ENCODE measurements at regions not wholly inside any gene's neighbourhood (a gene's known extent, or its start where the extent isn't known, plus 50 kb on each side); places are given as distances from the start of the nearest gene placed in this dataset.

- Histone ChIP-seq H3K27ac (ENCODE audit: low read depth, low read length) (no peak overlapping the region), H3K27me3 (ENCODE audit: low read length) (no peaks in the 10 kb centered on the region), H3K79me2 (ENCODE audit: insufficient read depth, low read length) (no peaks in the 10 kb centered on the region), H3K9ac (ENCODE audit: low read length) (no peak overlapping the region), H4K20me1 (ENCODE audit: low read depth, low read length) (no peaks in the 10 kb centered on the region), H3K4me2 (ENCODE audit: low read depth, low read length, poor library complexity, severe bottlenecking) (no peak overlapping the region), H3K36me3 (ENCODE audit: low read length) (no peaks in the 10 kb centered on the region), H3F3A (ENCODE audit: insufficient read depth) (no peaks in the 10 kb centered on the region), H2AFZ (ENCODE audit: low read depth, low read length, severe bottlenecking) (no peak overlapping the region), H3K9me2 (replicated peaks; ENCODE audit: insufficient read depth, low read length) (no peaks in the 10 kb centered on the region), H3K4me3 (ENCODE audit: insufficient read depth, low read length, poor library complexity, severe bottlenecking) (no peak overlapping the region), H3K9me3 (ENCODE audit: insufficient read depth, low read length) (no peaks in the 10 kb centered on the region)
- TF ChIP-seq EZH2phosphoT487 (conservative IDR thresholded peaks at IDR 0.05; ENCODE audit: low read length), result no peak
Observed at GRCh38 chr7:22052674-22053365, 107.1 kb upstream of the CDCA7L start.

GRCh38 chr7:22051886-22052673, 106.4 kb upstream of the CDCA7L start:
- no peak overlapping the region for H3K4me2 ChIP-seq (ENCODE audit: low read depth, low read length, poor library complexity, severe bottlenecking)
- H3F3A ChIP-seq (ENCODE audit: insufficient read depth), result no peaks in the 10 kb centered on the region
- no peak overlapping the region for H3K27ac ChIP-seq (ENCODE audit: low read depth, low read length)
- H3K27me3 ChIP-seq (ENCODE audit: low read length), result no peaks in the 10 kb centered on the region
- H3K9ac ChIP-seq (ENCODE audit: low read length), result no peak overlapping the region
- H4K20me1 ChIP-seq (ENCODE audit: low read depth, low read length), result no peaks in the 10 kb centered on the region
- no peaks in the 10 kb centered on the region for H3K9me3 ChIP-seq (ENCODE audit: insufficient read depth, low read length)
- no peak for TF ChIP-seq CTCF (IDR thresholded peaks at IDR 0.05; ENCODE audit: insufficient read depth, low read length, poor library complexity, severe bottlenecking)
- no peak for TF ChIP-seq EZH2phosphoT487 (conservative IDR thresholded peaks at IDR 0.05; ENCODE audit: low read length)
- no peak overlapping the region for H3K4me3 ChIP-seq (ENCODE audit: insufficient read depth, low read length, poor library complexity, severe bottlenecking)
- no peaks in the 10 kb centered on the region for H3K36me3 ChIP-seq (ENCODE audit: low read length)
- H3K9me2 ChIP-seq (replicated peaks; ENCODE audit: insufficient read depth, low read length), result no peaks in the 10 kb centered on the region
- H3K79me2 ChIP-seq (ENCODE audit: insufficient read depth, low read length), result no peaks in the 10 kb centered on the region
- H2AFZ ChIP-seq (ENCODE audit: low read depth, low read length, severe bottlenecking), result no peak overlapping the region

GRCh38 chr7:22049766-22050500, 104.2 kb upstream of the CDCA7L start:
- Histone ChIP-seq H3K27me3 (ENCODE audit: low read length) (no peaks in the 10 kb centered on the region), H3K27ac (ENCODE audit: low read depth, low read length) (no peak overlapping the region), H3K9me2 (replicated peaks; ENCODE audit: insufficient read depth, low read length) (no peaks in the 10 kb centered on the region), H3K4me2 (ENCODE audit: low read depth, low read length, poor library complexity, severe bottlenecking) (no peak overlapping the region), H3K4me3 (ENCODE audit: insufficient read depth, low read length, poor library complexity, severe bottlenecking) (no peak overlapping the region), H4K20me1 (ENCODE audit: low read depth, low read length) (no peaks in the 10 kb centered on the region), H3K36me3 (ENCODE audit: low read length) (no peaks in the 10 kb centered on the region), H3K79me2 (ENCODE audit: insufficient read depth, low read length) (no peaks in the 10 kb centered on the region), H3F3A (ENCODE audit: insufficient read depth) (no peaks in the 10 kb centered on the region), H3K9ac (ENCODE audit: low read length) (no peak overlapping the region), H2AFZ (ENCODE audit: low read depth, low read length, severe bottlenecking) (no peak overlapping the region), H3K9me3 (ENCODE audit: insufficient read depth, low read length) (no peaks in the 10 kb centered on the region)
- TF ChIP-seq EZH2phosphoT487 (conservative IDR thresholded peaks at IDR 0.05; ENCODE audit: low read length), result no peak
- TF ChIP-seq CTCF (IDR thresholded peaks at IDR 0.05; ENCODE audit: insufficient read depth, low read length, poor library complexity, severe bottlenecking), result no peak
